Ishikawa (cell line): ENCODE measurements at regions not wholly inside any gene's neighbourhood (a gene's known extent, or its start where the extent isn't known, plus 50 kb on each side); places are given as distances from the start of the nearest gene placed in this dataset.

Experiments
- CEBPB ChIP-seq: IDR thresholded peaks from 2 replicates; pipeline ENCODE4 v1.6.1; 2012
- EP300 ChIP-seq: IDR thresholded peaks from 2 replicates; pipeline ENCODE4 v1.6.1; 2012; ENCODE audit warnings: borderline replicate concordance
- RAD21 ChIP-seq: IDR thresholded peaks from 2 replicates; pipeline ENCODE4 v1.6.1; 2012; ENCODE audit warnings: low read depth
- TAF1 ChIP-seq: IDR thresholded peaks from 2 replicates; pipeline ENCODE4 v1.6.1; 2012; ENCODE audit warnings: low read depth, mild to moderate bottlenecking
- YY1 ChIP-seq: IDR thresholded peaks from 2 replicates; pipeline ENCODE4 v1.6.1; 2012; ENCODE audit warnings: low read depth
- TF ChIP-seq, protein P1 (sequence below): IDR thresholded peaks from 2 replicates; pipeline ENCODE4 v1.6.1; 2012; ENCODE audit warnings: low read depth, mild to moderate bottlenecking
- TF ChIP-seq, protein P2 (sequence below): IDR thresholded peaks from 2 replicates; pipeline ENCODE4 v1.6.1; 2012

GRCh38 chr11:96942855-96943254 is 553.0 kb downstream of the JRKL start:
- TF ChIP-seq TAF1 (no peak), CEBPB (no peak), EP300 (no peak), YY1 (no peak), RAD21 (no peak)
- TF ChIP-seq, protein P1, sequence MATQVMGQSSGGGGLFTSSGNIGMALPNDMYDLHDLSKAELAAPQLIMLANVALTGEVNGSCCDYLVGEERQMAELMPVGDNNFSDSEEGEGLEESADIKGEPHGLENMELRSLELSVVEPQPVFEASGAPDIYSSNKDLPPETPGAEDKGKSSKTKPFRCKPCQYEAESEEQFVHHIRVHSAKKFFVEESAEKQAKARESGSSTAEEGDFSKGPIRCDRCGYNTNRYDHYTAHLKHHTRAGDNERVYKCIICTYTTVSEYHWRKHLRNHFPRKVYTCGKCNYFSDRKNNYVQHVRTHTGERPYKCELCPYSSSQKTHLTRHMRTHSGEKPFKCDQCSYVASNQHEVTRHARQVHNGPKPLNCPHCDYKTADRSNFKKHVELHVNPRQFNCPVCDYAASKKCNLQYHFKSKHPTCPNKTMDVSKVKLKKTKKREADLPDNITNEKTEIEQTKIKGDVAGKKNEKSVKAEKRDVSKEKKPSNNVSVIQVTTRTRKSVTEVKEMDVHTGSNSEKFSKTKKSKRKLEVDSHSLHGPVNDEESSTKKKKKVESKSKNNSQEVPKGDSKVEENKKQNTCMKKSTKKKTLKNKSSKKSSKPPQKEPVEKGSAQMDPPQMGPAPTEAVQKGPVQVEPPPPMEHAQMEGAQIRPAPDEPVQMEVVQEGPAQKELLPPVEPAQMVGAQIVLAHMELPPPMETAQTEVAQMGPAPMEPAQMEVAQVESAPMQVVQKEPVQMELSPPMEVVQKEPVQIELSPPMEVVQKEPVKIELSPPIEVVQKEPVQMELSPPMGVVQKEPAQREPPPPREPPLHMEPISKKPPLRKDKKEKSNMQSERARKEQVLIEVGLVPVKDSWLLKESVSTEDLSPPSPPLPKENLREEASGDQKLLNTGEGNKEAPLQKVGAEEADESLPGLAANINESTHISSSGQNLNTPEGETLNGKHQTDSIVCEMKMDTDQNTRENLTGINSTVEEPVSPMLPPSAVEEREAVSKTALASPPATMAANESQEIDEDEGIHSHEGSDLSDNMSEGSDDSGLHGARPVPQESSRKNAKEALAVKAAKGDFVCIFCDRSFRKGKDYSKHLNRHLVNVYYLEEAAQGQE: no peak
- TF ChIP-seq, protein P2, sequence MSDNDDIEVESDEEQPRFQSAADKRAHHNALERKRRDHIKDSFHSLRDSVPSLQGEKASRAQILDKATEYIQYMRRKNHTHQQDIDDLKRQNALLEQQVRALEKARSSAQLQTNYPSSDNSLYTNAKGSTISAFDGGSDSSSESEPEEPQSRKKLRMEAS: no peak
